ENCODE measurements at regions not wholly inside any gene's neighbourhood (a gene's known extent, or its start where the extent isn't known, plus 50 kb on each side); places are given as distances from the start of the nearest gene placed in this dataset.

DNA sequence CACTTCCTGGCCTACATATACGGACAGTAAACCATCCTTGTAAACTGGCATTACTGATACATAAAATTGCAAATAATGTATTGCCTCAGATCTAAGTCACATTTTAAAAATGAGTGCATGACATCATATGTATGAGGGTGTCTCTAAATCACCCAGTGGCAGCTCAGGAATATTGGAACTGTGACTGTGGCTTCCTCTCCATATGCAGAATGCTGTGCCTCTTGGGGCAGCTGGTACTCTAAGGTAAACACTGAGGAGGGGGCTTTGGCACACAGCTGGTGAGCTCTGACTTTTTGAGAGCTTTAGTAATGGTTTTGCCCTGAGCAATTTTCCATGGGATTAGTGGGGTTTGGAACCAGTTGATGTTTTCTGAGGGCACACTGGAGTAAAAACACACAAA, 263.7 kb downstream of the BMP4 start:
- in situ Hi-C loops (cut with HindIII; ENCODE audit: low sequenced_read_pairs) = no loop called here

GRCh38 chr14:53692451-53692850, 264.2 kb downstream of the BMP4 start:
- in situ Hi-C loops (cut with HindIII; ENCODE audit: low sequenced_read_pairs) = no loop called here

GRCh38 chr14:53683229-53683628, 273.4 kb downstream of the BMP4 start:
- in situ Hi-C loops (cut with HindIII; ENCODE audit: low sequenced_read_pairs) = loop anchor here (10.0 kb wide), 1 partner anchor 382 kb away; no protein-coding TSS in a partner anchor

- in situ Hi-C loops (cut with HindIII; ENCODE audit: low sequenced_read_pairs) = no loop called here
Measured at GRCh38 chr14:53672526-53672925, 284.1 kb downstream of the BMP4 start.

DNA sequence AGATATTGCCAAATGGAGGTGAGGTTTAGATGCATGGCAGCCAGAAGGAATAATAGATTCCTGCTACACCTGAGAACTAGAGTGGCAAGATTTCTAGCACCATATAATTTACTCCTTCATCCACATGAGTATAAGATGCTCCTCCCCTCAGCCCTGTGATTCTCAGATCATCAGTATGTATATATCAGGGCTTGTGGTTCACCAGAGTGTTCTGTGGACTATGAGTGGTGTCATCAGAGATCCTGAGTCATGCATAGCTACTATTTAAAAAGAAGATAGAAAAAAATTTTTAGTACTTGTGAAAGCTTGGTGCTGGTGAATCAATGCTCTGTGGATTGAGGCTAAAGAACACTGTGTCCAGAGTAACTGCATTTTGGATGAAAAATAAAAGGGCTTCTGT, 285.9 kb downstream of the BMP4 start:
- in situ Hi-C loops (cut with HindIII; ENCODE audit: low sequenced_read_pairs) = no loop called here

- in situ Hi-C loops (cut with HindIII; ENCODE audit: low sequenced_read_pairs) = no loop called here
Measured at GRCh38 chr14:53668897-53669296, 287.7 kb downstream of the BMP4 start.

DNA sequence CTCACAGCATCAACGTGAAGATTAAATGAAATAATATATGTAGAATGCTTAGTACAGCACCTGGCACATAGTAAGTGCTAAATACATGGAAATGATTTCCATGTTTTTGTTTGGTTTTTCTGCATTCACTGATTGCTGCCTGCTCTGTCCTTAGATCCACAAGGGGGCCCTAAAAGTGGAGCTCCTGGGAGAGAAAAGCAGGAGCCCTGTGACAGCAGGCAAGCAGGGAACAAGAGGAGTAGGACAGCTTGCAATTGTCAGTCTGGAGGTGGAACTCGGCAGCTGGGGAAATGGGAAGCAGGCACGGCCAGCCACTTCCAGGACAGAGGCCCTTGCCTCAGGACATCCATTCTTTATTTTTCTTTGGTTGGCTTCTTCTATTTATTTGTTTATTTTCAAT, 292.9 kb downstream of the BMP4 start:
- in situ Hi-C loops (cut with HindIII; ENCODE audit: low sequenced_read_pairs) = no loop called here

- in situ Hi-C loops (cut with HindIII; ENCODE audit: low sequenced_read_pairs) = loop anchor here (5.0 kb wide), 1 partner anchor 48 kb away; no protein-coding TSS in a partner anchor
Measured at GRCh38 chr14:53655080-53655785, 301.4 kb downstream of the BMP4 start.

DNA sequence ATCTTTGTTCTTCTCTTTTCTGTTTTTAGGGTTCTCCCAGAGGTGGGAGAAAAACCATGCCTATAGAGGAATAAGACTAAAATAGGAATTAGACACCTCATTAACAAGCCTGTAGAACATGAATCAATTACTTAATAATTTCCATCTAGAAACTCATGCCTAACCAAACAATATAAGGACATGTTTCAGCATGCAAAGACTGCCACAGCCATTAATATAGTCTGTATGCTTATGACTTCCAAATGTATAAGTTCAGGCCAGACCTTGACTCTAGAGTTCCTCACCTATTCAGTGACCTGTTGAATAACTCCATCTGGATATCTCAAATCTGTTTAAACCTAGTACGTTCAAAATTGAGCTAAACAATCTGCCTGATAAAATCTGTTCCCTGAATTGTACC, 304.6 kb downstream of the BMP4 start:
- in situ Hi-C loops (cut with HindIII; ENCODE audit: low sequenced_read_pairs) = no loop called here

DNA sequence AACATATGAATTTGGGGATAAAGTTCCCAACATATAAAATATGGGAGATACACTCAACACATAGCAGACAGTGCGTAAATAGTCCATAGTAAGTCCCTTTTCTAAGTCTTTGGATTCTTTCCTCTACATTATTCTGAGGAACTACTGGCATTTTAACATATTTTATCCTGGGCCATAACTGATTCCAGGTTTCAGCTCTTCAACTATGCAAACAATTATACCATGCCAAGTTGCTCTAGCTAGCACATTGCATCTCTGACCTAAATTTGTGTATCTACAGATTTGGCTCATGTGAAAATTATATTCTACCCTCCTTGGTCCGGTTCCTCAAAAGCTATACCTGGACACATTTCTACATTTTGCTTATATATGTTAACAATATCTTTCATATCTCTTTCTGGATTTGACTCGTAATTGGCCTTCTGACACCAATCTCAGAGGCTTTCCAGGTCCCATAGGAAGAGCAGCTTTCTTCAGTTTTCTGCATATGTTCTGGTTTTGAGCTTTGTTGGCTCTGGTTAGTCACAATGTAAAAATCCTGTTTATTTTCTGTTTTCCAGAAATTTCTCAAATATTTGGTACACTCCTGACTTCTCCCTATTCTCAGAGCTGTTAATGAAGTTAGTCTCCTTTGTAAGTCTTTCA, 305.4 kb downstream of the BMP4 start:
- in situ Hi-C loops (cut with HindIII; ENCODE audit: low sequenced_read_pairs) = no loop called here

GRCh38 chr14:53646925-53647324, 309.7 kb downstream of the BMP4 start:
- in situ Hi-C loops (cut with HindIII; ENCODE audit: low sequenced_read_pairs) = no loop called here

DNA sequence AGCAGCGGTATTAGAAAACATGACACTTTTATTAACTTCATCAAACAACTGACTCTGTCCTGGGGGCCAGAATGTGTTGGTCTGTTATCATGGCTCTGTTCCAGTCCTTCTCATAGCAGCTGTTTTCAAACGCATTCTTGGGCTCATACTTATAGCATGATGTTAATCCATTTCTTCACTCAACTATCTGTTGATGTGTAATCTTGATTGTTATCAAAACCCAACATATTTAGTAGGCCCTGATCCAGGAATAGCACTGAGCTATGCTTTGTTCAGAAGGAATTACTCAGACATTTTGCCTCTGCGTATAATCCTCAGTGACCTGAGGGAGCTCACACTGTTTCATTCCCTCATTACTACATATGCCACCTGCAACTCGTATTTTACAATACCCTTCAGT, 315.9 kb downstream of the BMP4 start:
- in situ Hi-C loops (cut with HindIII; ENCODE audit: low sequenced_read_pairs) = no loop called here

DNA sequence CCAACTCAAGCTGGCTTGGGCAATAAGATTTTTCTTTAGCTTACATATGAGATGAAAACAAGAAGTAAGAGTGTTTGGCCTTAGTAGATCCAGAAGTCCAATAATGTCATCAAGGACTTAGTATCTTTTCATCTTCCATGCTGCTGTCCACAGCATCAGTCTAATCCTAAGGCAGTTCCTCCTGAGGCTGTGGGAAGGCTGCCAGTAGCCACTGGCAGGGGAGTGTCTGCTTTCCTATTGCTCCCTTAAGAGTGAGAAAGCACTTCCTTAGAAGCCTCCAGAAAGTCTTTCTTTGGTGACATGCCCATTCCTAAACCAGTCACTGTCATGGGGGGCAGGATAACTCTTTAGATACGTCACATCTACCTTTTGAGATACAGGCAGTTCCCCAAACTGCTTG, 317.7 kb downstream of the BMP4 start:
- in situ Hi-C loops (cut with HindIII; ENCODE audit: low sequenced_read_pairs) = no loop called here

DNA sequence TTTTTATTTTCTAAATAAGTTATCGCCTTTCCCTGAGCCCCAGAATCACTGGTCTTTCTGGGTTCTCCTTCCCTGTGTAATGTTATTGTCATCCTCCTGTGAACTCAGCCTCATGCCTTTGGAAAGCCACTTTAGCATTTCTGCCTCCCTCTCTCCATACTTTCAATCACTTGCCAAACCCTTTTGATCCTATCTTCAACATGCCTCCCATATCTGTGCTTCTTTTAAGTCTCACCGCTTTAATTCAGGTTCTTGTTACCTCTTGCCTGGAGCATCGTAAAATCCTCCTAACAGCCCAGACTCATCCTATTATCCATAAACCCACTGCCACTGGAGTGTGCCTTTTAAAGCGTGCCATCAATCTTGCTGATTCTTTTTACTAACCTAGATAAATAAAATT, 321.8 kb downstream of the BMP4 start:
- in situ Hi-C loops (cut with HindIII; ENCODE audit: low sequenced_read_pairs) = no loop called here

- in situ Hi-C loops (cut with HindIII; ENCODE audit: low sequenced_read_pairs) = no loop called here
Measured at GRCh38 chr14:53630336-53630735, 326.3 kb downstream of the BMP4 start.

DNA sequence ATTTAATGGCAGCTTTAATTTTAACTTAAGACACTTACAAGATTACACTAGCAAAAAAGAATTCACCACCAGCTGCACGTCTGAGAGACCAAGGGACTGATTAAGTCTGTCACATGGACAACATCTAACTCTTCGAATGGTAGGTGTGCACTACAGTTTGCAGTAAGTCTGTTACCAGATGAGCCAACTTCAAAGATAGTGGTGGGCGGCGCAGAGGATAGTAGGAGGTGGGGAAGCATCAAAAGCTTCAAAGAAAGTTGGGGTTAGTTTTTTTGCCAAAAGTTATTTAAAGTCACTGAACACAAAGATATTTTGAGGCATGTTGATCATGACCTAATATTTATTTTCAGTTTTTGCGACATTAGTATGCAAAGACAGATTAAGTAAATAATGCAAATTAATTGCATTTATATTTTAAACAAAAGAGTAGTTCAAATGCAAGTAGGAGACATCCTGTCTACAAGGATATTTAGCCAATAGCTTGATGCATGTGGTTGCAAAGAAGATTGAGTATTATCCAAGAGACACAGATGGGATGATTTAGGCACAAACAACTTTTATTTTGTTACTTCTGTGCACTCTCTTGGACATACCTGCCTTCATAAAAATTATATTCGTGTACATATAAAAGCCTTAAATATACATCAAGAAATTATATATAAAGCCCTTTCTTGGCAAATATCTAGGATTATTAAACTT, 327.7 kb downstream of the BMP4 start:
- in situ Hi-C loops (cut with HindIII; ENCODE audit: low sequenced_read_pairs) = no loop called here

- in situ Hi-C loops (cut with HindIII; ENCODE audit: low sequenced_read_pairs) = no loop called here
Measured at GRCh38 chr14:53628261-53628660, 328.4 kb downstream of the BMP4 start.

DNA sequence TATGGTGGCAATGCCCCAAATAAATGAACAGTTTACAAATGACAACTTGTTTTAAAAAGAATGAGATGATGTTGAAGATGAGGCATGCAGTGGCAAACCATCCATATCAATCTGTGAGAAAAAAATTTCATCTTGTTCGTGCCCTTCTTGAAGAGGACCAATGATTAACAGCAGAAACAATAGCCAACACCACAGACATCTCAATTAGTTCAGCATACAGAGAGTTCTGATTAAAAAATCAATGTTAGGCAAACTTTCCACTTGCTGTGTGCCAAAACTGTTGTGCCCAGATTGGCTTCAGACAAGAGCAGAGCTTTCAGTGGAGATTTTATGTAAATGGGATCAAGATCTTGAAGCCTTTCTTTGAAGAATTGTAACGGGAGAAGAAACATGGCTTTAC, 329.9 kb downstream of the BMP4 start:
- in situ Hi-C loops (cut with HindIII; ENCODE audit: low sequenced_read_pairs) = no loop called here

DNA sequence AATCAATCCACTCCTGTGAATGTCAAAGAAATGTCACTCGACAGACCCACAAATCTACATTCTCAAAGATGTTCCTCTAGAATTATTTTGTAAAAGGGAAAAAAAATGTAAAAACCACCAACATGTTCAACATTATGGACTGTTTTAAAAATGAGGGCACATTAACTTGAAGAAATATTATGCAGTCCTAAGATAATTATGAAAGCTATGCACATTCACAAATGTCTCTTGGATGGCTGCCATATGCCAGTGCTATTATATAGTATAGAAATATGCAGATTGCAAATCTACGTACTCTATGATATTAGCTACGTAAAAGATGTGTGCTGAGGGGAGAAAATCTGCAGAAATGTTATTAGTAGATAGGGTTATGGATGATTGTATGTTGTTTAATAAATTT, 334.2 kb downstream of the BMP4 start:
- in situ Hi-C loops (cut with HindIII; ENCODE audit: low sequenced_read_pairs) = no loop called here

DNA sequence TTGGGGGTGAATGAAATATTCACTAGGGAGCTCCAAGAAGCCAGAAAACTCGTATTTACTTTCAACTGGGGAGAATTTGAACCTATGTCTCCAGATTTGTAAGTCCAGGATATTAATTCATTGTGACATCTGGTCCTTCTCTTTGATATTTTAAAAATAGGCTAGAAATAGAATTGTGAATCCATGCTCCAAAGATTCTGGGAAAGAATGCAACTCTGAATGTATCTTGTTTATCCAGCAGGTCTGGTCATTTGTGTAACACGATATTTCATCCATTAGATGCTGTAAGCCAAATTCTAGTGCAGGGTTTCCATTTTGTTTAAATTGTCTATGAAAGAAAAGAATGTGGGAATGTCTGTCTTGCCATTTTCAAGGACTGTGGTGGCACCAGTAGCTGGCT, 334.7 kb downstream of the BMP4 start:
- in situ Hi-C loops (cut with HindIII; ENCODE audit: low sequenced_read_pairs) = no loop called here

DNA sequence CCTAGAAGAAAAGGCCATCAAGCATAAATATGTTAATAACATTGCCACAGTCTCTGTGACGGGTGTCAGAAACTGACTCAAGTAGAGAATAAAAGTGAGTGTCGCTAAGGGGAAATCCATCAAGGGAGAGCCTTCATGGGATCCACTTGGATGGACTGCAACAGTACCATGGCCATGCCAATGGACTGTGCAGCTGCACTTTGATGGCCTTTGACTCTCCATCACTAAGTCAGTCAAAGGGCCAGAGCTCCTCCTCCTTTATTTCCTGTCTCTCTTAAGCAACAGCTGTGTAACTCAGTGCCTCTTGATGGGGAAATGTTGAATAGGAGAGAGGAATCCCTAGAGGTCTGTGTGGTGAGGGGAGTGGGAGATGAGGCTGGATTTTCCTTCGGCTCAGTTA, 335.2 kb downstream of the BMP4 start:
- in situ Hi-C loops (cut with HindIII; ENCODE audit: low sequenced_read_pairs) = no loop called here

DNA sequence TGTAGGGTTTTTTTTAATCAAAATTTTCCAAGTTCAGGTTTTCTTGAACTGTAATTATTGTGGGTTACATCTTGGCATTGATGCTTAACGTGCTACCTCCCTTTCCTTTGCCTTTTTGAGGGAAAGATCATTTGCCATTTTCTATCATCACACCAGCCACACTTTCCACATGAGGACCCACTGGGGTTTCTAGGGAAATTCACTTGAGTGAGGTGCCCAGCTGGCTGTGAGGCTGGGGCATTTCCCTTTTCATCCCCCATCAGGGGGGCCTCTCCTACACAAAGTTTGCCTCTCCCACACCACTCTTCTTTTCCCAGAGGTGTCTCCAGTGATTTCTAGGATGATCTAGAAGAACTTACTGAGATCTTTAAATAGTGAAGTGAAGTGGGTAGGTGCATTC, 335.7 kb downstream of the BMP4 start:
- in situ Hi-C loops (cut with HindIII; ENCODE audit: low sequenced_read_pairs) = no loop called here
